Activated T-cell treated with anti-CD3 and anti-CD28 coated beads, Interleukin-2, amount 50 U/mL, for 72 hours (primary cell): ENCODE measurements at regions not wholly inside any gene's neighbourhood (a gene's known extent, or its start where the extent isn't known, plus 50 kb on each side); places are given as distances from the start of the nearest gene placed in this dataset.

Source experiments
- ATAC-seq, 2 donors: fragments of 150-1000 bp; cut with Tn5 transposase; replicated peaks in 1 of 2; 2 replicates each; pipeline ENCODE4 v1.10.0; 2021; ENCODE audit warnings: moderate library complexity in 2 of 2, mild to moderate bottlenecking in 1 of 2
- DNase-seq, 2 donors: peaks; one replicate each; pipeline ENCODE4 v3.0.0; 2021 to 2022; ENCODE audit warnings: mixed read lengths in 1 of 2
- H3K27ac Mint-ChIP-seq: one replicate; pipeline ENCODE4 v1.8.0; 2022; ENCODE audit warnings: mild to moderate bottlenecking, moderate library complexity, mixed read lengths
- H3K27me3 Mint-ChIP-seq: one replicate; pipeline ENCODE4 v1.8.0; 2022; ENCODE audit warnings: low read depth, mixed read lengths
- H3K36me3 Mint-ChIP-seq, 2 donors: one replicate each; pipeline ENCODE4 v1.8.0; 2022; ENCODE audit warnings: mixed read lengths in 2 of 2, mild to moderate bottlenecking in 1 of 2; ENCODE audit not compliant: insufficient read depth in 2 of 2
- H3K4me1 Mint-ChIP-seq: one replicate; pipeline ENCODE4 v1.8.0; 2022; ENCODE audit warnings: low read depth, mixed read lengths
- H3K4me3 Mint-ChIP-seq, 2 donors: one replicate each; pipeline ENCODE4 v1.8.0; 2022; ENCODE audit warnings: mild to moderate bottlenecking in 2 of 2, mixed read lengths in 2 of 2, moderate library complexity in 2 of 2
- H3K9me3 Mint-ChIP-seq, 2 donors: one replicate each; pipeline ENCODE4 v1.8.0; 2022; ENCODE audit warnings: mixed read lengths in 2 of 2

DNA sequence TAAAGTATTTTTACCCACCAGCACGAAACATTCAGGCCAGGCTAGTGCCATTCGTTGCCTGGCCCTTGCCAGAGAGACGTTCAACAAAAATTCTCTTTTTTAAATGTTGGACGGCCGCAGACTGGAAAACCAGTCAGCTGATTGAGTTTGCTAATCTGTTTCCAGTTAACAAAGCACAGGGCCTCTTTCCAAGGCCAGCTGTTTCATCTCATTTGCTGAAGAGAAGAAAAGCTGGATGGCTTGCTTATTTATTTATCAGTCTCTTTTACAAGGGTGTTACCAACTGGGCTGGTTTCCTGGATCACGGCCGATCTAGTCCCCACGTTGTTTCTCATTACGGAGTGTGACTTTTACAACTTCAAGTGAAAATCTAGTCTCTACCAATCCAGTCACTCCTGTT lies 418.7 kb upstream of the DYNLRB2 start:
- Mint-ChIP-seq H3K27me3 (peaks cover 15% of the 10 kb centered on the region), H3K9me3 (peaks cover 0 to 1% of the 10 kb centered on the region in 2 donors), H3K36me3 (no peaks in the 10 kb centered on the region), H3K4me3 (no peak overlapping the region), H3K4me1 (no peaks in the 10 kb centered on the region), H3K27ac (no peak overlapping the region)
- DNase-seq = no peak
- no peak for ATAC-seq

DNA sequence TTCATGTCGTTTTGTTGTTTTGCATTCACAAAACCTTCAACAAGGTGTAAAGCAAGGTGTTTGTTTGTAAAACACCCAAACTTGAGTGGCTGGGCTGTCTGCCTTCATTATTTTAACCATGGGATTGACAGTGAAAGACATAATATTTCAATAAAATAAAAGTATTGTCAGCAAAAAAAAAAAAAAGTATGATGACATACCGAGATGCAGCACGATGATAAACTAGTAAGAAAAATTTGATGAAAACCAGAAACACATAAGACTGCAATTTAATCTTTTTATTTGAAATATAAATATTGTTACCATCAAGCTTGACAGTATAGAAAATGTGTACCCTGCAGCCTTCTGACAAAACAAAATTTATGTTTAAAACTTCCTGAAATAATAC lies 419.3 kb upstream of the DYNLRB2 start:
- no peak for ATAC-seq
- Mint-ChIP-seq H3K36me3 (no peaks in the 10 kb centered on the region), H3K4me3 (no peak overlapping the region)

GRCh38 chr16:80120899-80121521 lies 419.8 kb upstream of the DYNLRB2 start:
- Mint-ChIP-seq H3K36me3 (no peaks in the 10 kb centered on the region), H3K4me1 (no peaks in the 10 kb centered on the region), H3K9me3 (peaks cover 0 to 1% of the 10 kb centered on the region in 2 donors), H3K27ac (no peak overlapping the region), H3K27me3 (peaks cover 15% of the 10 kb centered on the region), H3K4me3 (no peak overlapping the region)
- no peak for DNase-seq
- no peak for ATAC-seq

More for the DNA sequence above, 419.3 kb upstream of the DYNLRB2 start:
- no peak overlapping the region for H3K27ac Mint-ChIP-seq
- no peaks in the 10 kb centered on the region for H3K4me1 Mint-ChIP-seq
- DNase-seq = no peak
- H3K27me3 Mint-ChIP-seq = peaks cover 15% of the 10 kb centered on the region
- H3K9me3 Mint-ChIP-seq = peaks cover 0 to 1% of the 10 kb centered on the region in 2 donors

DNA sequence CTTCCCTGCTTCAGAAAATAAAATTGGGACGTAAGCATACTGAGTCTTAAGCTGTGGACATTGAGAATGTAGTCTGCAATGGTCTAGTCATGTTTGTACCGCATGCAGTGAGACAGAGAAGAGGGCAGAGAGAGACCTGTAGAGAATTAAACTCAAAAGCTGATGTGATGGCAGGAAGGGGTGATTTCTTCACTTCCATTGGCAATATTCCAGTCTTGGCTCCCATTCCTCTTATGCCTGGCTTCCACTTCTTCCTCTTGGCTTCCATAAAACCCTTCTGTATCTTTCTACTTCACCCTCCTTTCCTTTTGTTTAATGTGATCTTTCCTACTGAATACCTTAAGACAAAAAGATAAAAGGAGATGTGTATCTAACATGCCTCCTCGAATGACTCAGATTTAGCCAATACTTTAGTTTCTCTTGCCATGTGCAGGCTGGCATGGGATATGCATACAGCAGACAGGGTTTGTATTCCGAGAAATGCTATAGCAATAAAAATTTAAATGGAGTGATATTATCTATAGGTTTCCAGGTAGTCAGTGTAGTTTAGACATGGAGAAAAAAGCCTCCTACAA lies 423.1 kb upstream of the DYNLRB2 start:
- Mint-ChIP-seq H3K27ac (no peak overlapping the region), H3K4me1 (no peaks in the 10 kb centered on the region), H3K4me3 (no peak overlapping the region), H3K27me3 (peaks cover 15% of the 10 kb centered on the region), H3K9me3 (no peaks in the 10 kb centered on the region), H3K36me3 (no peaks in the 10 kb centered on the region)
- ATAC-seq (no peak), DNase-seq (no peak)

DNA sequence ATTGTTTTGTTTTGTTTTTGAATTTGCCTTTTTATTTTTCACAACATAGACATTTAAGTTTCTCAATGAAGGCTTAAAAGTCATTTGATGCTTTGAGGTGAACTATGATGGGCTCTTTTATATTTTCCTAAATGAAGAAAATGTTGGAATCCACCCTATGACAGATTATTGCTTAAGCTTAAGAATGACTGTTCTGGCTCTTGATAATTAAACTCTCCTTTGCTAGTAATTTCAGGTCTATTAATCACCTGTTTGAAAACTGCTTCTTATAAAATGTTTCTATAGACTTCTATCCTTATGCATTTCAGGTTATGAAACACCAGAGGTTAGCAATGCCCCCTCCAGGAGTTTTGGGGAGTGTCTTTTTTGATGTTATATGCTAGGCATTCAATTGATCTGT lies 424.1 kb upstream of the DYNLRB2 start:
- peaks cover 15% of the 10 kb centered on the region for H3K27me3 Mint-ChIP-seq
- H3K9me3 Mint-ChIP-seq = no peaks in the 10 kb centered on the region
- DNase-seq = no peak
- no peak overlapping the region for H3K27ac Mint-ChIP-seq
- H3K4me3 Mint-ChIP-seq = no peak overlapping the region
- H3K4me1 Mint-ChIP-seq = no peaks in the 10 kb centered on the region
- ATAC-seq = no peak
- no peaks in the 10 kb centered on the region for H3K36me3 Mint-ChIP-seq

- H3K36me3 Mint-ChIP-seq = no peaks in the 10 kb centered on the region
- H3K4me1 Mint-ChIP-seq = no peaks in the 10 kb centered on the region
- no peak for ATAC-seq
- H3K27me3 Mint-ChIP-seq = peaks cover 15% of the 10 kb centered on the region
- H3K27ac Mint-ChIP-seq = no peak overlapping the region
- no peak overlapping the region for H3K4me3 Mint-ChIP-seq
- no peaks in the 10 kb centered on the region for H3K9me3 Mint-ChIP-seq
- no peak for DNase-seq
These were observed 426.1 kb upstream of the DYNLRB2 start for GRCh38 chr16:80114699-80115098.

DNA sequence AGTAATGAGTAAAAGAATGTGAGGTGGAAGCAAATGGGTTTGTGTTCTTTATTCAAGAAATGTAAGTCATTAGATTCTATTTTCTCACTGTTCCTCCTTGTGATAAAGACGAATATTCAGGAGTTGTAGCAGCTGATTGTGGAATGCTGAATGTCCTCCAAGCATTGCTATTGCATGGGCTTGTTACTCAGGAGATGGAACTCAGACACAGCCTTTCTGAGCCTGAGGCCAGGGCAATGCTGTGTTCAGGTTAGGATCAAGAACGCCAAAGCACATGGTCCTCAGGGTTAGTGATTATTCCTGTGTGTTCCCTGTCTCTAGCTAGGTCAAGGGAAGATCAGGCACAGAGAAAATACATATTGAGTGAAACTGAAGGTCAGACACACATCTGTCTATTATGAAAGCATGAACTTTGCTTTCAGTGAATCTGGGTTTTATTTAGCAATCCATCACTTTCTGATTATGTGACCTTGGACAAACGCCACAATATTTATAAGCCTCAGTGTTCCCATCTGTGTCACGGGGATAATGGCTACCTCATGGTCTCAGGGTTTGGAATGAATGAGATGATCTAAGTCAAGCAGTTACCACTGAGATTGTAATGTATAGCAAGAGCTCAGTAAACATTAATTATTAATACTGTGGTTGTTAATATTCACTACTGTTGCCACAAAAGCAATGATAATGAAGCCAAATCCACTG lies 426.8 kb upstream of the DYNLRB2 start:
- Mint-ChIP-seq H3K27me3 (peaks cover 12% of the 10 kb centered on the region), H3K36me3 (no peaks in the 10 kb centered on the region), H3K9me3 (no peaks in the 10 kb centered on the region), H3K27ac (no peak overlapping the region), H3K4me1 (no peaks in the 10 kb centered on the region), H3K4me3 (no peak overlapping the region)
- DNase-seq (no peak), ATAC-seq (no peak)

DNA sequence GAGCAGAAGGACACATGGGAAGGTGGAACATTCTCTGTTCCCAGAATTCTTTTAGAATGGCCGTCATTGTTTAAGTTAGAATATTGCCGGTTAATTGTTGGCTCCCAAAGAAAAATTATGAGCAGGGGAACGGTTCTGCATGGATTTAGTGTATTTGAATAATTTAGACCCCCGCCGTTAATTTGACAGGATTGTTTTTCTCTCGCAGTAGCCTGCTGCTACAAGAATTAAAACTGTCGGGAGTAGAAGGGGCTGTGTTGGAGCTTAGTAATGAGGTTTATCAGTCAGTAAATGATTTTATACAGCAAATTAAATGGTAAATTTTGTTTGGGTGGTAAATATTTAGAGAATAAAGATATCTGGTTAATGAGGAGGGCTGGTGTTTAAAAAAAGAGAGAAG lies 431.2 kb upstream of the DYNLRB2 start:
- Mint-ChIP-seq H3K4me3 (no peak overlapping the region), H3K4me1 (no peaks in the 10 kb centered on the region)

DNA sequence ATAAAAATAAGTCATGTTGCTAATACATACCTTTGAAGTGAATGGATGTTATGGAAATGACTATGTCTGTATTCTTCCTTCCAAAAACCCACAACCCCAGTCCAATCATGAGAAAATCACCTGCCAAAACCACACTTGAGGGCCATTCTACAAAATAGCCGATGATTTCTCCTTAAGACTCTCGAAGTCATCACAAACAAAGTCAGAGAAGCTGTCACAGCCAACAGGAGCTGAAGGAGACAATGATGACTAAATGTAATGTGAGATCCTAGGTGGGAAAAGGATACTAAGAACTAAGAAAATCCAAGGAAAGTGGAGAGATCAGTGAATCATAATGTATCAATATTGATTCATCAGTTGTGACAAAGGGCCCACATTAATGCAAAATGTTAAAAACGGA lies 432.9 kb upstream of the DYNLRB2 start:
- Mint-ChIP-seq H3K27ac (no peak overlapping the region), H3K36me3 (no peaks in the 10 kb centered on the region), H3K4me3 (no peak overlapping the region), H3K4me1 (no peaks in the 10 kb centered on the region), H3K27me3 (peaks cover 21% of the 10 kb centered on the region), H3K9me3 (peaks cover 0 to 2% of the 10 kb centered on the region in 2 donors)
- no peak for DNase-seq
- ATAC-seq = no peak

More for the DNA sequence above, 431.2 kb upstream of the DYNLRB2 start:
- H3K36me3 Mint-ChIP-seq = no peaks in the 10 kb centered on the region
- peaks cover 11% of the 10 kb centered on the region for H3K27me3 Mint-ChIP-seq
- H3K9me3 Mint-ChIP-seq = no peaks in the 10 kb centered on the region
- no peak overlapping the region for H3K27ac Mint-ChIP-seq
- ATAC-seq (no peak), DNase-seq (no peak)

DNA sequence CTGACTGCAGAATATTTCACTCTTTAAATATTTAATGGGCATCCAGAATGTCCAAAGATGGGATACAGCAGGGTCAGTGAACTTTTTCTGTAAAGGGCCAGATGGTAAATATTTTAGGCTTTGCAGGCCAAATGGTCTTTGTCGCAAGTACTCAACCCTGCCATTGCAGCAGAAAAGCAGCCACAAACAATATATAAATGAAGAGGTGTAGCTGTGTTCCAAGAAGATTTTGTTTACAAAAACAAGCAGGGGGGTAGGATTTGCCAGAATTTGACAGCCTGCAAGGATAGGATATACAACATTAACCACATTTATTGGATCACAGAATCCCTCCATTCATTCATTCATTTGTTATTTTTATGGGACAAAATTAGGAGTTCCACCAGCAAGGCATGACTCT lies 435.0 kb upstream of the DYNLRB2 start:
- peaks cover 21% of the 10 kb centered on the region for H3K27me3 Mint-ChIP-seq
- no peak overlapping the region for H3K27ac Mint-ChIP-seq
- DNase-seq (no peak), ATAC-seq (no peak)
- no peak overlapping the region for H3K4me3 Mint-ChIP-seq
- H3K9me3 Mint-ChIP-seq = peaks cover 0 to 6% of the 10 kb centered on the region in 2 donors
- H3K36me3 Mint-ChIP-seq = no peaks in the 10 kb centered on the region
- no peaks in the 10 kb centered on the region for H3K4me1 Mint-ChIP-seq

DNA sequence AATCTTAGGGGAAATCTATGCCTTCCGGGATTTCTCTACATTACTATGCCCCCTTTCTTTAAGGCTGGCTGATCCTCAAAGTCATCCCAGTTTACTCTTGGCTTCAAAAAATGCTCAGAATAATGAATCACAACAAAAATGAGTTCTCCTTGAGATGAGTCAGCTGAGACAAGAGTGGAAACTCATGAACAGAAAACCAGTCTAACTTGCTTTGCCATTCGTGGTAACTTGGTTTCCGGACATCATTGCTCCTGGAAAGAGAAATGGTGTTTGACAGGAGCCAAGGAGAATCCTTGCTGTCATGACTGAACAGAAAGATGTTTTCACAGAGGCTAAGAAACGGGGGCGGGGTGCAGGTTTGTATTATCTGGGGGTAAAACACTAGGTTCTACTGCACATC lies 435.6 kb upstream of the DYNLRB2 start:
- no peak for ATAC-seq
- Mint-ChIP-seq H3K4me1 (no peaks in the 10 kb centered on the region), H3K36me3 (no peaks in the 10 kb centered on the region), H3K27me3 (peaks cover 21% of the 10 kb centered on the region), H3K4me3 (no peak overlapping the region), H3K27ac (no peak overlapping the region), H3K9me3 (peaks cover 0 to 9% of the 10 kb centered on the region in 2 donors)
- no peak for DNase-seq

DNA sequence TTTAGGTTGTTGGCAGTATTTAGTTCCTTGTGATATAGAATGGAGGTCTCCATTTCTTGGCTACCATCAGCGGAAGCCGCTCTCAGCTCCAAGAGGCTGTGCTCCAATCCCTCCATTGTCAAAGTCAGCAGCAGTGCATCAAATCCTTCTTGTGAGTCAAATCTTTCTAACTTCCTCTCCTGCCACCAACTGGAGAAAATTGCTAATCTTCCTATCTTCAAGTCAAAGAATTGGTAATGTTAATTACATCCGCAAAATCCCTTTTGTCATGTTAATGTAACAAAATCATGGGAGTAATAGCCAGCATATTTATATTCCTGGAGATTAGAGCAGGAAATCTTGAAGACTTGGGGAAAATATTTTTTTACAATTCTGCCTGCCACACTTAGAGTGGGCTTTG lies 436.4 kb upstream of the DYNLRB2 start:
- H3K4me1 Mint-ChIP-seq = no peaks in the 10 kb centered on the region
- H3K9me3 Mint-ChIP-seq = peaks cover 0 to 9% of the 10 kb centered on the region in 2 donors
- no peak overlapping the region for H3K4me3 Mint-ChIP-seq
- no peaks in the 10 kb centered on the region for H3K36me3 Mint-ChIP-seq
- H3K27me3 Mint-ChIP-seq = peaks cover 21% of the 10 kb centered on the region
- DNase-seq = no peak
- no peak overlapping the region for H3K27ac Mint-ChIP-seq
- ATAC-seq = no peak

DNA sequence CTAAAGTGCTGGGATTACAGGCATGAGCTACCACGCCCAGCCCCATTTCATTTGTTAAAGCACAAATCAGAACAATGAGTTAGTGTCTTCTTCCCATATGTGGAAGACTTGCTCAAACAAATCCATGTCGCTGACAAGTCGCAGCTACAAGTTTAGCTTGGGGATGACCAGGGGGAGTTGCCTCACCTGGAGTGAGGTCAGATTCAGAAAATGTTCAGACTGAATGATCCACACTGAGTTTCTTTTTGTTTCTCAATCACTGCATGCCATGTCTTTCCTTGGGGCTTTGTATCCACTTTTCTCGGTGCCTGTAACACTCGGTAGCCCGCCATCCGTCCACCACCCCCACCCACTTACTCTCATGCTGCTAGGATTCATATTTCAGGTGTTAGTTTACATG lies 437.3 kb upstream of the DYNLRB2 start:
- Mint-ChIP-seq H3K27me3 (peaks cover 27% of the 10 kb centered on the region), H3K9me3 (peaks cover 4 to 9% of the 10 kb centered on the region in 2 donors), H3K4me3 (no peak overlapping the region), H3K36me3 (no peaks in the 10 kb centered on the region), H3K27ac (no peak overlapping the region), H3K4me1 (no peaks in the 10 kb centered on the region)
- no peak for ATAC-seq
- DNase-seq = no peak
